ENCODE measurements at regions not wholly inside any gene's neighbourhood (a gene's known extent, or its start where the extent isn't known, plus 50 kb on each side); places are given as distances from the start of the nearest gene placed in this dataset.

DNA sequence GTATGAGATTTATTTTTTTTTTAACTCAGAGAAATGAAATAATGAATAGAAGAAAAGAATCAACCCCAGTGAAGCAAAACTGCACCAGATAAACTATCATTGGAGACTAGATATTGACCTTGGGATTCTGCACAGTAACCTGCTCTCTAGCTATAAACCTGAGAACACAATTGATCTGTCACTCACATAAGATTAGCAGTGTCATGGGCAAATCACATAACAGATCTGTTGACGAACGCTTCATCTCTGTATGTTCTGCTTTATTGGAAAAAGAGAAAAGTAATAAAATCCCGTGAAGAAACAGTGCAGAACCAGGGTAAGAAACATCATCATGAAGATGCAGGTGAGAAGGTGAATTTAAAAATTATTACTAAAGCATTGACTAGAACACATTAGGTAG is 52.8 kb upstream of the RGS17 start:
- no peaks in the 10 kb centered on the region for H3K36me3 ChIP-seq
- TF ChIP-seq, protein P1, sequence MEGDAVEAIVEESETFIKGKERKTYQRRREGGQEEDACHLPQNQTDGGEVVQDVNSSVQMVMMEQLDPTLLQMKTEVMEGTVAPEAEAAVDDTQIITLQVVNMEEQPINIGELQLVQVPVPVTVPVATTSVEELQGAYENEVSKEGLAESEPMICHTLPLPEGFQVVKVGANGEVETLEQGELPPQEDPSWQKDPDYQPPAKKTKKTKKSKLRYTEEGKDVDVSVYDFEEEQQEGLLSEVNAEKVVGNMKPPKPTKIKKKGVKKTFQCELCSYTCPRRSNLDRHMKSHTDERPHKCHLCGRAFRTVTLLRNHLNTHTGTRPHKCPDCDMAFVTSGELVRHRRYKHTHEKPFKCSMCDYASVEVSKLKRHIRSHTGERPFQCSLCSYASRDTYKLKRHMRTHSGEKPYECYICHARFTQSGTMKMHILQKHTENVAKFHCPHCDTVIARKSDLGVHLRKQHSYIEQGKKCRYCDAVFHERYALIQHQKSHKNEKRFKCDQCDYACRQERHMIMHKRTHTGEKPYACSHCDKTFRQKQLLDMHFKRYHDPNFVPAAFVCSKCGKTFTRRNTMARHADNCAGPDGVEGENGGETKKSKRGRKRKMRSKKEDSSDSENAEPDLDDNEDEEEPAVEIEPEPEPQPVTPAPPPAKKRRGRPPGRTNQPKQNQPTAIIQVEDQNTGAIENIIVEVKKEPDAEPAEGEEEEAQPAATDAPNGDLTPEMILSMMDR (IDR thresholded peaks at IDR 0.05; ENCODE audit: low read depth, low read length): no peak
- no peak overlapping the region for H3K4me3 ChIP-seq
- no peaks in the 10 kb centered on the region for H3K9me3 ChIP-seq (ENCODE audit: low read depth)
- no peak overlapping the region for H3K27ac ChIP-seq
- no peaks in the 10 kb centered on the region for H3K4me1 ChIP-seq (ENCODE audit: low read depth)
- no peaks in the 10 kb centered on the region for H3K27me3 ChIP-seq
- DNase-seq (ENCODE audit: low read depth in 1 of 2, low spot score in 1 of 2): no peak
